ENCODE measurements at regions not wholly inside any gene's neighbourhood (a gene's known extent, or its start where the extent isn't known, plus 50 kb on each side); places are given as distances from the start of the nearest gene placed in this dataset.

- TF ChIP-seq EZH2 (optimal IDR thresholded peaks at IDR 0.05; ENCODE audit: low read depth, low read length) = no peak
- TF ChIP-seq CTCF (IDR thresholded peaks at IDR 0.05; ENCODE audit: low read length) = no peak
Measured at GRCh38 chr2:236786751-236787150, 217.1 kb downstream of the ACKR3 start.
